DOHH2 (cell line): ENCODE measurements at regions not wholly inside any gene's neighbourhood (a gene's known extent, or its start where the extent isn't known, plus 50 kb on each side); places are given as distances from the start of the nearest gene placed in this dataset.

Experiments
- EZH2phosphoT487 ChIP-seq: fragments of 200-600 bp; sonication (generic); IDR thresholded peaks from 2 replicates; pipeline ENCODE4 v1.6.1; 2017; ENCODE audit warnings: borderline replicate concordance, mild to moderate bottlenecking, antibody characterized with exemption, low read length, moderate library complexity, mixed read lengths
- TF ChIP-seq, protein P1 (sequence below): fragments of 200-600 bp; sonication (generic); IDR thresholded peaks from one replicate; pipeline ENCODE4 v1.5.1; 2014; ENCODE audit warnings: antibody characterized with exemption, mild to moderate bottlenecking, low read depth, low read length; ENCODE audit not compliant: poor library complexity, severe bottlenecking

GRCh38 chr6:146943664-146944063 is 260.6 kb upstream of the STXBP5 start:
- TF ChIP-seq, protein P1, sequence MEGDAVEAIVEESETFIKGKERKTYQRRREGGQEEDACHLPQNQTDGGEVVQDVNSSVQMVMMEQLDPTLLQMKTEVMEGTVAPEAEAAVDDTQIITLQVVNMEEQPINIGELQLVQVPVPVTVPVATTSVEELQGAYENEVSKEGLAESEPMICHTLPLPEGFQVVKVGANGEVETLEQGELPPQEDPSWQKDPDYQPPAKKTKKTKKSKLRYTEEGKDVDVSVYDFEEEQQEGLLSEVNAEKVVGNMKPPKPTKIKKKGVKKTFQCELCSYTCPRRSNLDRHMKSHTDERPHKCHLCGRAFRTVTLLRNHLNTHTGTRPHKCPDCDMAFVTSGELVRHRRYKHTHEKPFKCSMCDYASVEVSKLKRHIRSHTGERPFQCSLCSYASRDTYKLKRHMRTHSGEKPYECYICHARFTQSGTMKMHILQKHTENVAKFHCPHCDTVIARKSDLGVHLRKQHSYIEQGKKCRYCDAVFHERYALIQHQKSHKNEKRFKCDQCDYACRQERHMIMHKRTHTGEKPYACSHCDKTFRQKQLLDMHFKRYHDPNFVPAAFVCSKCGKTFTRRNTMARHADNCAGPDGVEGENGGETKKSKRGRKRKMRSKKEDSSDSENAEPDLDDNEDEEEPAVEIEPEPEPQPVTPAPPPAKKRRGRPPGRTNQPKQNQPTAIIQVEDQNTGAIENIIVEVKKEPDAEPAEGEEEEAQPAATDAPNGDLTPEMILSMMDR: no peak
- no peak for TF ChIP-seq EZH2phosphoT487
